GM12878 (cell line): ENCODE measurements at regions not wholly inside any gene's neighbourhood (a gene's known extent, or its start where the extent isn't known, plus 50 kb on each side); places are given as distances from the start of the nearest gene placed in this dataset.

ENCODE experiments used
- ATAC-seq: fragments of 200-7000 bp; cut with Tn5 transposase; 3 replicates; pipeline ENCODE4 v1.9.1; 2020; ENCODE audit warnings: mild to moderate bottlenecking, moderate library complexity
- BruUV-seq: library from RNA; stranded (reverse); fragments of 400-500 nt; replicated peaks from 2 replicates; lab custom pipeline; 2021; lab: Mats Ljungman, UMichigan
- CTCF ChIA-PET: fragments of 300-600 bp; sonication (Branson Sonifier 250); formaldehyde crosslinking; extraction: SDS; loops from one replicate; lab custom pipeline; 2021; ENCODE audit warnings: inconsistent platforms; lab: Yijun Ruan, JAX
- POLR2A ChIA-PET: fragments of 350-600 bp; formaldehyde crosslinking; extraction: SDS; loops from one replicate; lab custom pipeline; 2021; ENCODE audit warnings: inconsistent platforms; lab: Charles Lee
- RAD21 ChIA-PET: fragments of 300-600 bp; sonication (Branson Sonifier 250); formaldehyde crosslinking; loops from one replicate; lab custom pipeline; 2023; ENCODE audit warnings: antibody characterized with exemption; ENCODE audit not compliant: unreplicated experiment; lab: Charles Lee
- SMC1A ChIA-PET: fragments of 300-600 bp; sonication (Branson Sonifier 250); formaldehyde crosslinking; loops from one replicate; lab custom pipeline; 2023; ENCODE audit not compliant: unreplicated experiment, uncharacterized antibody; lab: Charles Lee
- DNase-seq: peaks from one replicate; pipeline ENCODE4 v3.0.0-alpha.2; 2011; ENCODE audit warnings: low read depth, low spot score
- FAIRE-seq: peaks from 3 replicates; lab custom pipeline; 2011; peaks lifted over from hg19 to GRCh38; lab: Jason Lieb, UNC
- H2AFZ ChIP-seq: 2 replicates; pipeline ENCODE4 v1.6.0; 2011; ENCODE audit warnings: low read depth, low read length, control low read depth; ENCODE audit not compliant: control insufficient read depth
- H3K27ac ChIP-seq: 2 replicates; pipeline ENCODE4 v1.5.1; 2011; ENCODE audit warnings: control low read depth; ENCODE audit not compliant: control insufficient read depth, insufficient read depth
- H3K27me3 ChIP-seq, 2 experiments: replicated peaks in 1 of 2; 2 replicates each; pipeline versions ENCODE4 v1.6.0 to v1.6.1; 2011; ENCODE audit warnings: low read length in 1 of 2; ENCODE audit not compliant: control insufficient read depth in 2 of 2, insufficient read depth in 2 of 2
- H3K36me3 ChIP-seq, 2 experiments: 2 replicates each; pipeline ENCODE4 v1.5.1; 2011; ENCODE audit warnings: low read length in 1 of 2; ENCODE audit not compliant: control insufficient read depth in 2 of 2, insufficient read depth in 2 of 2
- H3K4me1 ChIP-seq: 2 replicates; pipeline ENCODE4 v1.6.1; 2011; ENCODE audit warnings: mild to moderate bottlenecking, low read length, moderate library complexity, mixed read lengths; ENCODE audit not compliant: control insufficient read depth, insufficient read depth
- H3K4me2 ChIP-seq: 2 replicates; pipeline ENCODE4 v1.6.0; 2011; ENCODE audit warnings: control low read depth; ENCODE audit not compliant: control insufficient read depth, insufficient read depth
- H3K4me3 ChIP-seq: fragments of 200-600 bp; sonication (generic); 2 replicates; pipeline ENCODE4 v1.5.1; 2016
- H3K79me2 ChIP-seq: 2 replicates; pipeline ENCODE4 v1.6.0; 2011; ENCODE audit warnings: low read length; ENCODE audit not compliant: control insufficient read depth, insufficient read depth
- H3K9ac ChIP-seq: 2 replicates; pipeline ENCODE4 v1.8.0; 2011; ENCODE audit warnings: low read length, control low read depth, mixed read lengths; ENCODE audit not compliant: control insufficient read depth, insufficient read depth
- H3K9me3 ChIP-seq: replicated peaks from 3 replicates; pipeline ENCODE4 v1.5.1; 2011; ENCODE audit warnings: mild to moderate bottlenecking, low read length; ENCODE audit not compliant: control insufficient read depth, insufficient read depth
- H4K20me1 ChIP-seq: 2 replicates; pipeline ENCODE4 v1.6.0; 2011; ENCODE audit not compliant: control insufficient read depth, insufficient read depth
- ATF7 ChIP-seq: fragments of 450-650 bp; IDR thresholded peaks from 2 replicates; pipeline ENCODE4 v1.6.1; 2016; ENCODE audit warnings: low read depth, mild to moderate bottlenecking
- EED ChIP-seq: sonication (generic); IDR thresholded peaks from 2 replicates; pipeline ENCODE4 v1.6.1; 2016; ENCODE audit warnings: antibody characterized with exemption, low read depth
- IRF4 ChIP-seq: IDR thresholded peaks from 2 replicates; pipeline ENCODE4 v1.6.1; 2011; ENCODE audit warnings: low read depth, low read length
- NBN ChIP-seq: fragments of 450-650 bp; IDR thresholded peaks from 2 replicates; pipeline ENCODE4 v1.6.1; 2016
- PRDM15 ChIP-seq: fragments of 450-650 bp; formaldehyde crosslinking; IDR thresholded peaks from 2 replicates; pipeline ENCODE4 v1.4.0; 2020; ENCODE audit warnings: mild to moderate bottlenecking, moderate library complexity
- RFX5 ChIP-seq: IDR thresholded peaks from 2 replicates; pipeline ENCODE4 v1.6.1; 2011; ENCODE audit warnings: low read depth, low read length, improper control_type of control experiment
- RUNX3 ChIP-seq: IDR thresholded peaks from 2 replicates; pipeline ENCODE4 v1.6.1; 2012; ENCODE audit warnings: low read length, inconsistent platforms
- TCF12 ChIP-seq: IDR thresholded peaks from 2 replicates; pipeline ENCODE4 v1.6.1; 2011; ENCODE audit warnings: low read depth, mild to moderate bottlenecking, low read length
- ZNF274 ChIP-seq: IDR thresholded peaks from one replicate; pipeline ENCODE4 v1.8.0; 2011; ENCODE audit not compliant: insufficient read length, insufficient read depth
- ZZZ3 ChIP-seq: IDR thresholded peaks from 2 replicates; pipeline ENCODE4 v1.6.1; 2011; ENCODE audit warnings: low read depth; ENCODE audit not compliant: control insufficient read depth, insufficient read length
- WGBS: methylation state at CpG from one replicate; pipeline ENCODE4 v1.1.6; 2016; ENCODE audit warnings: low lambda C conversion rate; ENCODE audit not compliant: insufficient replicate concordance, insufficient coverage; ENCODE audit errors: missing lambda C conversion rate; 5-methylcytosine and 5-hydroxymethylcytosine counted together
- in situ Hi-C: fragments of 300-500 bp; cut with MboI; formaldehyde crosslinking; loops from 9 replicates; pipeline ENCODE4 v1.14.3; 2018; ENCODE audit warnings: mixed read lengths
- intact Hi-C: fragments of 100-400 bp; cut with micrococcal nuclease; formaldehyde crosslinking; loops from one replicate; pipeline ENCODE4 v1.14.2; 2022; ENCODE audit not compliant: unreplicated experiment
- TF ChIP-seq, protein P1 (sequence below): IDR thresholded peaks from 2 replicates; pipeline ENCODE4 v1.6.1; 2012; ENCODE audit warnings: low read depth, low read length, improper control_type of control experiment

DNA sequence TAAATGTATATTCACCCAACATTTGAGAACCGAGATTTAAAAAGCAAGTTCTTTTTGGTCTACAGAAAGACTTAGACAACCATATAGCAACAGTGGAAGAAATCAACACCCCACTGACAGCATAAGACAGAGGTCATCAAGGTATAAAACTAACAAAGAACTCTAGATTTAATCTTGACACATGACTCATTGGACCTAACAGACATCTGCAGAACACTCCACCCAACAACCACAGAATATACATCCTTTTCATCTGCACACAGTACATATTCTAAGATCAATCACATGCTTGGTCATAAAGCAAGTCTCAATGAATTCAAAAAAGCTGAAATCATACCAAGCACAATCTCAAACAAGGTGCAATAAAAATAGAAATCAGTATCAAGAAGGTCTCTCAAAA is 65.8 kb downstream of the SPIN4 start:
- H3K9me3 ChIP-seq: no peaks in the 10 kb centered on the region
- no peak overlapping the region for H3K4me2 ChIP-seq
- 27% methylated on average over 1 of the region's 1 CpG for WGBS
- POLR2A ChIA-PET: no interaction called here
- no peak overlapping the region for H3K4me3 ChIP-seq
- in situ Hi-C loops: no loop called here
- no peak for TF ChIP-seq EED
- TF ChIP-seq ZNF274: no peak
- TF ChIP-seq ZZZ3: no peak
- TF ChIP-seq, protein P1, sequence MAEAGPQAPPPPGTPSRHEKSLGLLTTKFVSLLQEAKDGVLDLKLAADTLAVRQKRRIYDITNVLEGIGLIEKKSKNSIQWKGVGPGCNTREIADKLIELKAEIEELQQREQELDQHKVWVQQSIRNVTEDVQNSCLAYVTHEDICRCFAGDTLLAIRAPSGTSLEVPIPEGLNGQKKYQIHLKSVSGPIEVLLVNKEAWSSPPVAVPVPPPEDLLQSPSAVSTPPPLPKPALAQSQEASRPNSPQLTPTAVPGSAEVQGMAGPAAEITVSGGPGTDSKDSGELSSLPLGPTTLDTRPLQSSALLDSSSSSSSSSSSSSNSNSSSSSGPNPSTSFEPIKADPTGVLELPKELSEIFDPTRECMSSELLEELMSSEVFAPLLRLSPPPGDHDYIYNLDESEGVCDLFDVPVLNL: no peak
- TF ChIP-seq RUNX3: no peak
- TF ChIP-seq PRDM15 (CRISPR knock-in tag): no peak
- TF ChIP-seq IRF4: no peak
- no peak for TF ChIP-seq NBN
- TF ChIP-seq RFX5: no peak
- TF ChIP-seq ATF7: no peak
- TF ChIP-seq TCF12: no peak
- TF ChIP-seq, all 136 proteins: peak for 0
- Histone ChIP-seq H3K27ac (no peak overlapping the region), H4K20me1 (no peaks in the 10 kb centered on the region), H3K27me3 (no peaks in the 10 kb centered on the region), H3K79me2 (no peaks in the 10 kb centered on the region), H3K36me3 (no peaks in the 10 kb centered on the region), H3K9ac (no peak overlapping the region), H3K4me1 (no peaks in the 10 kb centered on the region), H2AFZ (no peak overlapping the region)
- intact Hi-C loops: no loop called here
- RAD21 ChIA-PET: no interaction called here
- ATAC-seq (no peak), FAIRE-seq (no peak), DNase-seq (no peak)
- CTCF ChIA-PET: interaction anchor here (1.9 kb wide), 1 partner anchor 10 kb away, joined by 6 read pairs; no protein-coding TSS in a partner anchor
- BruUV-seq: no TSS peak
- SMC1A ChIA-PET: no interaction called here
